ENCODE measurements at regions not wholly inside any gene's neighbourhood (a gene's known extent, or its start where the extent isn't known, plus 50 kb on each side); places are given as distances from the start of the nearest gene placed in this dataset.

DNA sequence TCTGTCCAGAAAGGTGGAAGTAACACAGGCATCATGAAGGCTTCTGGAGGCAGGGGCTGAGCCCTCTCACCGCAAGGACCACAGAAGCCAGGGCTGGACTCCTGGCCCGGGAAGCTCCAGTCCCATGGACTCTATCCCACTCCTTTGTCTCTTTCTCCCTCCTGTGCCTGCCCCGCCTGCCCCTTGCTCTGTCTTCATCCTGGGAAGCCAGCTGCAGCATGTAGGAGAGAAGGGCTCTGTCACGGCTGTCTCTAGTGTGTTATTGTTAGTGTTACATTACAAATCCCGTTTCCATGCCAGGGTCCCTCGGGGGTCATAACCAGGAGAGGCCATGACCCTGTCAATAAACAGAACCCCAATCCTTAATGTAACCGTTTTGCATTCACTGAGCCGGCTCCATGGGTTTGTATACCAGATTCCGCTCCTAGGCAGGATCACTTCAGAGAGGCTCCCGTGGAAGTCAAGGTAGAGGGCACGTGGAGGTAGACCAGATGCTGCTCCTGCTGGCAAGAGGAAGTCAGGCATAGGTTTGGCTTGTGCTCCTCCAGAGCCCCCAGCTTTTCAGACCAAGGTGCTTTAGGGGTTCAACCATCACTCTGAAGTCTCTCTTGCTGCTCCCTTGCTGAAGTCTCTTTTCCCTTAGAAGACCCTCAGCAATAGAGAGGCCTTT lies 293.2 kb downstream of the ETS1 start:
- TF ChIP-seq, protein P1, sequence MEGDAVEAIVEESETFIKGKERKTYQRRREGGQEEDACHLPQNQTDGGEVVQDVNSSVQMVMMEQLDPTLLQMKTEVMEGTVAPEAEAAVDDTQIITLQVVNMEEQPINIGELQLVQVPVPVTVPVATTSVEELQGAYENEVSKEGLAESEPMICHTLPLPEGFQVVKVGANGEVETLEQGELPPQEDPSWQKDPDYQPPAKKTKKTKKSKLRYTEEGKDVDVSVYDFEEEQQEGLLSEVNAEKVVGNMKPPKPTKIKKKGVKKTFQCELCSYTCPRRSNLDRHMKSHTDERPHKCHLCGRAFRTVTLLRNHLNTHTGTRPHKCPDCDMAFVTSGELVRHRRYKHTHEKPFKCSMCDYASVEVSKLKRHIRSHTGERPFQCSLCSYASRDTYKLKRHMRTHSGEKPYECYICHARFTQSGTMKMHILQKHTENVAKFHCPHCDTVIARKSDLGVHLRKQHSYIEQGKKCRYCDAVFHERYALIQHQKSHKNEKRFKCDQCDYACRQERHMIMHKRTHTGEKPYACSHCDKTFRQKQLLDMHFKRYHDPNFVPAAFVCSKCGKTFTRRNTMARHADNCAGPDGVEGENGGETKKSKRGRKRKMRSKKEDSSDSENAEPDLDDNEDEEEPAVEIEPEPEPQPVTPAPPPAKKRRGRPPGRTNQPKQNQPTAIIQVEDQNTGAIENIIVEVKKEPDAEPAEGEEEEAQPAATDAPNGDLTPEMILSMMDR (IDR thresholded peaks at IDR 0.05; ENCODE audit: insufficient read depth, low read depth, low read length) = no peak
- TF ChIP-seq EZH2 (IDR thresholded peaks at IDR 0.05; ENCODE audit: insufficient read depth, low read length) = no peak

All from astrocyte (in vitro differentiated cells and primary cell).